ENCODE measurements at regions not wholly inside any gene's neighbourhood (a gene's known extent, or its start where the extent isn't known, plus 50 kb on each side); places are given as distances from the start of the nearest gene placed in this dataset.

- ChIA-PET POLR2A (interaction anchor here (1.6 to 2.7 kb wide), 2 partner anchors 12 to 20 kb away, joined by 5 to 12 read pairs; no protein-coding TSS in a partner anchor), CTCF (interaction anchor here (0.6 to 2.9 kb wide), 34 partner anchors 9 to 1292 kb away, joined by 3 to 61 read pairs (median 5); no protein-coding TSS in a partner anchor)
- Histone ChIP-seq H3K9me3 (ENCODE audit: control insufficient read depth, insufficient read depth, low read depth, low read length) (no peaks in the 10 kb centered on the region), H3K4me3 (ENCODE audit: low read depth, low read length) (no peak overlapping the region), H3K4me1 (ENCODE audit: control insufficient read depth, insufficient read depth, low read length) (peaks cover 6% of the 10 kb centered on the region), H3K36me3 (ENCODE audit: control insufficient read depth in 2 of 2, insufficient read depth in 1 of 2, low read length in 2 of 2) (no peaks in the 10 kb centered on the region), H3K27ac (ENCODE audit: extremely low read depth, low read depth, low read length) (no peak overlapping the region)
- TF ChIP-seq ZNF214 (tag by site-specific recombination; IDR thresholded peaks at IDR 0.05; ENCODE audit: borderline replicate concordance) (no peak), GLIS2 (tag by site-specific recombination; IDR thresholded peaks at IDR 0.05) (no peak), ZNF391 (tag by site-specific recombination; IDR thresholded peaks at IDR 0.05; ENCODE audit: borderline replicate concordance, low read depth) (no peak), ZNF664 (tag by site-specific recombination; IDR thresholded peaks at IDR 0.05) (no peak), ZNF16 (tag by site-specific recombination; IDR thresholded peaks at IDR 0.05; ENCODE audit: low read depth) (no peak), ZNF529 (tag by site-specific recombination; IDR thresholded peaks at IDR 0.05; ENCODE audit: insufficient replicate concordance) (no peak), ZNF548 (tag by site-specific recombination; IDR thresholded peaks at IDR 0.05) (no peak), GLI4 (tag by site-specific recombination; IDR thresholded peaks at IDR 0.05) (no peak), MZF1 (tag by site-specific recombination; IDR thresholded peaks at IDR 0.05; ENCODE audit: borderline replicate concordance) (0 out of 2 replicates have a peak, but pooled peaks have one; percentile 34), YY1 (tag by site-specific recombination; IDR thresholded peaks at IDR 0.05) (no peak), ZNF544 (tag by site-specific recombination; IDR thresholded peaks at IDR 0.05) (no peak), ZNF600 (tag by site-specific recombination; IDR thresholded peaks at IDR 0.05) (peak; percentile 93), WT1 (tag by site-specific recombination; IDR thresholded peaks at IDR 0.05) (peak; percentile 89), BCL11B (tag by site-specific recombination; IDR thresholded peaks at IDR 0.05; ENCODE audit: low read depth) (no peak), ZFP3 (tag by site-specific recombination; IDR thresholded peaks at IDR 0.05; ENCODE audit: low read depth) (no peak), ZNF354C (tag by site-specific recombination; IDR thresholded peaks at IDR 0.05; ENCODE audit: borderline replicate concordance, low read depth) (no peak), ZNF571 (tag by site-specific recombination; IDR thresholded peaks at IDR 0.05) (no peak), EGR2 (tag by site-specific recombination; IDR thresholded peaks at IDR 0.05; ENCODE audit: low read depth) (0 out of 2 replicates have a peak, but pooled peaks have one; percentile 43), REST (tag by site-specific recombination; IDR thresholded peaks at IDR 0.05) (no peak), ZSCAN16 (tag by site-specific recombination; IDR thresholded peaks at IDR 0.05) (no peak), CTCF (tag by site-specific recombination; IDR thresholded peaks at IDR 0.05) (peak; percentile 80), ZNF362 (tag by site-specific recombination; IDR thresholded peaks at IDR 0.05) (0 out of 2 replicates have a peak, but pooled peaks have one; percentile 48), ZNF274 (IDR thresholded peaks at IDR 0.05; ENCODE audit: low read length) (no peak), ZNF274 (tag by site-specific recombination; IDR thresholded peaks at IDR 0.05; ENCODE audit: borderline replicate concordance) (no peak), ZNF433 (tag by site-specific recombination; IDR thresholded peaks at IDR 0.05; ENCODE audit: low read depth) (no peak), ZNF629 (tag by site-specific recombination; IDR thresholded peaks at IDR 0.05) (0 out of 2 replicates have a peak, but pooled peaks have one; percentile 13), ZNF692 (tag by site-specific recombination; IDR thresholded peaks at IDR 0.05) (0 out of 2 replicates have a peak, but pooled peaks have one; percentile 34), HOXA7 (CRISPR knock-in tag; IDR thresholded peaks at IDR 0.05; ENCODE audit: borderline replicate concordance) (no peak), ZFP41 (tag by site-specific recombination; IDR thresholded peaks at IDR 0.05; ENCODE audit: borderline replicate concordance) (no peak), ZNF18 (tag by site-specific recombination; IDR thresholded peaks at IDR 0.05) (no peak)
These were observed 175.3 kb downstream of the UTP18 start for GRCh38 chr17:51435641-51436091.
